GM23338 (cell line): ENCODE measurements at regions not wholly inside any gene's neighbourhood (a gene's known extent, or its start where the extent isn't known, plus 50 kb on each side); places are given as distances from the start of the nearest gene placed in this dataset.

Source experiments
- ATAC-seq: fragments of 200-7000 bp; cut with Tn5 transposase; 3 replicates; pipeline ENCODE4 v1.9.1; 2020
- DNase-seq: peaks from one replicate; pipeline ENCODE4 v3.0.0-alpha.2; 2015; ENCODE audit warnings: low spot score
- H2AFZ ChIP-seq: fragments of 200-600 bp; sonication (generic); 2 replicates; pipeline ENCODE4 v1.8.0; 2016; ENCODE audit warnings: antibody characterized with exemption, mild to moderate bottlenecking, moderate library complexity
- H3F3A ChIP-seq: fragments of 200-600 bp; sonication (generic); replicated peaks from 2 replicates; pipeline ENCODE4 v1.8.0; 2017; ENCODE audit warnings: antibody characterized with exemption, mixed run types, low read depth
- H3K27ac ChIP-seq: fragments of 200-600 bp; sonication (generic); 2 replicates; pipeline ENCODE4 v1.6.1; 2016; ENCODE audit warnings: low read depth
- H3K27me3 ChIP-seq: fragments of 200-600 bp; sonication (generic); 2 replicates; pipeline ENCODE4 v1.8.0; 2016; ENCODE audit warnings: mild to moderate bottlenecking, mixed run types, moderate library complexity; ENCODE audit not compliant: insufficient read depth
- H3K36me3 ChIP-seq: fragments of 200-600 bp; sonication (generic); 2 replicates; pipeline ENCODE4 v1.8.0; 2016; ENCODE audit warnings: mild to moderate bottlenecking; ENCODE audit not compliant: insufficient read depth
- H3K4me1 ChIP-seq: fragments of 200-600 bp; sonication (generic); 2 replicates; pipeline ENCODE4 v1.8.0; 2016; ENCODE audit warnings: mild to moderate bottlenecking, moderate library complexity; ENCODE audit not compliant: insufficient read depth
- H3K4me2 ChIP-seq: fragments of 200-600 bp; sonication (generic); 2 replicates; pipeline ENCODE4 v1.7.1; 2017; ENCODE audit warnings: mixed run types
- H3K4me3 ChIP-seq: fragments of 200-600 bp; sonication (generic); 2 replicates; pipeline ENCODE4 v1.6.1; 2016; ENCODE audit warnings: mixed run types
- H3K79me2 ChIP-seq: fragments of 200-600 bp; sonication (generic); replicated peaks from 2 replicates; pipeline ENCODE4 v1.8.0; 2017; ENCODE audit warnings: mild to moderate bottlenecking; ENCODE audit not compliant: insufficient read depth
- H3K9me2 ChIP-seq: fragments of 200-600 bp; sonication (generic); 2 replicates; pipeline ENCODE4 v1.8.0; 2017; ENCODE audit not compliant: insufficient read depth
- H4K20me1 ChIP-seq: fragments of 200-600 bp; sonication (generic); replicated peaks from 2 replicates; pipeline ENCODE4 v1.8.0; 2017; ENCODE audit warnings: mild to moderate bottlenecking; ENCODE audit not compliant: insufficient read depth
- H3K27ac Mint-ChIP-seq: 2 replicates; pipeline ENCODE4 v1.8.0; 2020; ENCODE audit warnings: inconsistent platforms, mild to moderate bottlenecking, moderate library complexity, mixed read lengths
- H3K27me3 Mint-ChIP-seq: 3 replicates; pipeline ENCODE4 v1.8.0; 2022; ENCODE audit warnings: low read depth, mild to moderate bottlenecking, moderate library complexity, mixed read lengths, inconsistent platforms; ENCODE audit not compliant: insufficient read depth, poor library complexity
- H3K36me3 Mint-ChIP-seq: 3 replicates; pipeline ENCODE4 v1.8.0; 2021; ENCODE audit warnings: low read depth, mild to moderate bottlenecking, inconsistent platforms, moderate library complexity, mixed read lengths
- H3K4me1 Mint-ChIP-seq: 3 replicates; pipeline ENCODE4 v1.8.0; 2020; ENCODE audit warnings: mild to moderate bottlenecking, inconsistent platforms, mixed read lengths
- H3K4me3 Mint-ChIP-seq: 3 replicates; pipeline ENCODE4 v1.8.0; 2021; ENCODE audit warnings: moderate library complexity, mild to moderate bottlenecking, inconsistent platforms, mixed read lengths
- H3K9me3 Mint-ChIP-seq: 3 replicates; pipeline ENCODE4 v1.8.0; 2020; ENCODE audit warnings: moderate library complexity, mild to moderate bottlenecking, inconsistent platforms, mixed read lengths
- CREB1 ChIP-seq: fragments of 250-450 bp; sonication (Bioruptor Pico); IDR thresholded peaks from 2 replicates; pipeline ENCODE4 v1.5.0; 2020; ENCODE audit warnings: low read depth, mild to moderate bottlenecking, moderate library complexity
- ETS1 ChIP-seq: IDR thresholded peaks from 2 replicates; pipeline ENCODE4 v1.6.1; 2016; ENCODE audit warnings: antibody characterized with exemption
- EZH2phosphoT487 ChIP-seq: fragments of 200-600 bp; sonication (generic); IDR thresholded peaks from one replicate; pipeline ENCODE4 v1.8.1; 2018; ENCODE audit warnings: antibody characterized with exemption; ENCODE audit not compliant: unreplicated experiment
- JUNB ChIP-seq: IDR thresholded peaks from one replicate; pipeline ENCODE4 v1.6.1; 2016; ENCODE audit warnings: antibody characterized with exemption; ENCODE audit not compliant: unreplicated experiment
- POLR2AphosphoS5 ChIP-seq: IDR thresholded peaks from 2 replicates; pipeline ENCODE4 v1.6.1; 2016; ENCODE audit warnings: antibody characterized with exemption, low read depth
- REST ChIP-seq: IDR thresholded peaks from one replicate; pipeline ENCODE4 v1.6.1; 2018; ENCODE audit warnings: antibody characterized with exemption; ENCODE audit not compliant: unreplicated experiment
- STAT1 ChIP-seq: IDR thresholded peaks from one replicate; pipeline ENCODE4 v1.6.1; 2016; ENCODE audit warnings: antibody characterized with exemption; ENCODE audit not compliant: unreplicated experiment
- ZNF114 ChIP-seq: fragments of 250-450 bp; sonication (Bioruptor Pico); IDR thresholded peaks from 2 replicates; pipeline ENCODE4 v1.5.0; 2020; ENCODE audit warnings: mild to moderate bottlenecking, moderate library complexity
- ZNF331 ChIP-seq: fragments of 250-450 bp; sonication (Bioruptor Pico); IDR thresholded peaks from 2 replicates; pipeline ENCODE4 v1.5.0; 2020; ENCODE audit warnings: low read depth, mild to moderate bottlenecking, moderate library complexity
- ZNF462 ChIP-seq: fragments of 250-450 bp; sonication (Bioruptor Pico); IDR thresholded peaks from 2 replicates; pipeline ENCODE4 v1.5.0; 2020; ENCODE audit warnings: mild to moderate bottlenecking, moderate library complexity

- TF ChIP-seq ZNF462, result no peak
- no peak for TF ChIP-seq POLR2AphosphoS5
- no peak for TF ChIP-seq CREB1
- no peak for TF ChIP-seq ETS1
- no peak for TF ChIP-seq ZNF331 (CRISPR knock-in tag)
- no peak for TF ChIP-seq JUNB
Measured at GRCh38 chr16:80454802-80455201, 86.0 kb upstream of the DYNLRB2 start (continued).

- no peaks in the 10 kb centered on the region for H3F3A ChIP-seq
- H3K4me1 ChIP-seq, result no peaks in the 10 kb centered on the region
- H3K36me3 ChIP-seq, result no peaks in the 10 kb centered on the region
- no peaks in the 10 kb centered on the region for H3K79me2 ChIP-seq
- no peak for DNase-seq
- H3K9me2 ChIP-seq, result peaks cover 5% of the 10 kb centered on the region
- no peak for ATAC-seq
- Mint-ChIP-seq H3K4me1 (no peaks in the 10 kb centered on the region), H3K9me3 (no peaks in the 10 kb centered on the region), H3K36me3 (no peaks in the 10 kb centered on the region), H3K27me3 (no peaks in the 10 kb centered on the region), H3K4me3 (no peak overlapping the region), H3K27ac (no peak overlapping the region)
- no peaks in the 10 kb centered on the region for H4K20me1 ChIP-seq
- H3K4me3 ChIP-seq, result no peak overlapping the region
- H2AFZ ChIP-seq, result no peak overlapping the region
- no peaks in the 10 kb centered on the region for H3K27me3 ChIP-seq
- no peak overlapping the region for H3K27ac ChIP-seq
- no peak overlapping the region for H3K4me2 ChIP-seq
- TF ChIP-seq JUNB (no peak), CREB1 (no peak), ZNF114 (CRISPR knock-in tag) (no peak), EZH2phosphoT487 (no peak), STAT1 (no peak), REST (no peak)
Measured at GRCh38 chr16:80449392-80449791, 91.4 kb upstream of the DYNLRB2 start.
